Activated CD8-positive, alpha-beta memory T cell treated with anti-CD3 and anti-CD28 coated beads for 4 hours (primary cell): ENCODE measurements at regions not wholly inside any gene's neighbourhood (a gene's known extent, or its start where the extent isn't known, plus 50 kb on each side); places are given as distances from the start of the nearest gene placed in this dataset.

Experiments
- DNase-seq, 2 donors: peaks; one replicate each; pipeline ENCODE4 v3.0.0-alpha.2; 2020; ENCODE audit warnings: low read depth in 2 of 2

GRCh38 chr11:129324533-129325175, 51.0 kb upstream of the BARX2 start:
- DNase-seq = no peak

GRCh38 chr11:129323896-129324502, 51.6 kb upstream of the BARX2 start:
- no peak for DNase-seq

- DNase-seq = no peak
Observed at GRCh38 chr11:129322941-129323340, 52.7 kb upstream of the BARX2 start.

DNA sequence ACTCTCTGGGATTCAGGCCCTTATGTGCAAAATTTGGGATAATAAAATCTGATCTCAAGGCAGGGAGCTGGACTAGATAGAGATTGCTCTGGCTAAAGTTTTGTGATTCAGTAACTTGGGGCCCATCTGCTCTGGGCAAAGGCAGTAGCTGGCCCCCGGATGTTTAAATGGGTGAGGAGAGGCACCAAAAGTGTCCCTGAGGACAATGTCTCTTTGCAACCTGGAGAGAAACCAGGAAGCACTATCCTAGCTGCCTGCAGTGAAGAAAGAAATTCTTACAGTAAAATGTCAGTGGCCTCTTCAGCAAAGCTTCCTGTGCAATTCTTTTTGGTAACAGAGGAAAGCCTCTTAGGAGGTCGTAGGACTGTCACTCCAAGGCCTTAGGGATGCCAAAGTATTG, 54.6 kb upstream of the BARX2 start:
- DNase-seq = no peak

DNA sequence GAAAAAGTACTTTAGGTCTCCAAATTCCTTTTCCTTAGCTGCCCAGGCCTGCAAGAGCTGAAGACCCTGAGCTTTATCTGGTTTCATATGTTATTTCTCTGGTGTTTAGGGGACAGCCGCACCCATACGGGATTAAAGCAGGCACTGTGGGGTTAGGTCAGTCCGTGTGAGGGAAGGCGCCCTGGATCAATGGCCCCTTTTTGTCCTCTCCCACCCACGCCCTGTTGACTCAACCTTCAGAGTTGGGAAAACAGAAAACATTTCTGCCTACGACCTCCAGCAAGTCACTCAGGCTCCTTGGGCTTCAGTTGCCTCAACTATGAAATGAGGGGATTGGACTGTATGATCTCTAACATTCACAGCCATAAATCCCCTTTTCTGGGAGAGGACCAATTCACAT, 55.2 kb upstream of the BARX2 start:
- DNase-seq = no peak

DNA sequence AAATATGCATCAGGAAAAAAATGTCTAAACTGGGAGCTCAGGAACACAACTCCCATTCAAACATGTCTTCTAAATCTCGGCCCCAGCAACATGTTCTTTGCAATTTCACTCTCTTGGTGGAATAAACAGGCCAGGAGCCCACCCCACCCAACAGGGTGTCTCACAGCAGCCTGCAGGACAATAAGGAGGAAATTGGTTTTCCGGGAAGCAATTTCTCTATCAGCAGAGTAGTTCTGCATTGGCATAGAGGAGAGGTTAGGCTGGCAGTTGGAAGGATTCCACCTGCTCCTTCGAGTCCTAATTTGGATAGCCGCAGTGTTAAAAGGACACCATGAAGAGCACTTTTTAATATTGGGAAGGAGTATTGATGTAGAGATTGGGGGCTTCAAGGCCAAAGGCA, 55.9 kb upstream of the BARX2 start:
- DNase-seq = no peak

DNA sequence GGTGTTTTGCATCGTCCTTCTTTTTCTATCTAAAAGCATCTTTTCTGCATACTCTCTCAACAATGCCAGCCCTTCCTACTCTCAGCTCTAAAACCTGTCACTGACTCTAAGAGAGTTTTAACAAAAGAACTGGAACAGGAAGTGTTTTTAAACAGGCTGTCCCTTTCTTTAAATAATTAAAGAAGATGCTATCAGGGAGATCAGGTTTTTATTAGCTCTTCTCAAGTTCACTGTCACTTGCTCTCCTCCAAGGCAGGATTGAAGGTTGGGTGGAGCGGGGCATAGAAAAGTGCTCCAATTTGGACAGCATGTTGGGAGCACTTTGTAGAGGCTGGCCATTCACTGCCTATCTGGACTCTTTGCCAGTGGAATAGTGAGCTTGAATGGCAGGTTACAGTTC, 56.4 kb upstream of the BARX2 start:
- DNase-seq = no peak

GRCh38 chr11:129317571-129317970, 58.1 kb upstream of the BARX2 start:
- DNase-seq = no peak

DNA sequence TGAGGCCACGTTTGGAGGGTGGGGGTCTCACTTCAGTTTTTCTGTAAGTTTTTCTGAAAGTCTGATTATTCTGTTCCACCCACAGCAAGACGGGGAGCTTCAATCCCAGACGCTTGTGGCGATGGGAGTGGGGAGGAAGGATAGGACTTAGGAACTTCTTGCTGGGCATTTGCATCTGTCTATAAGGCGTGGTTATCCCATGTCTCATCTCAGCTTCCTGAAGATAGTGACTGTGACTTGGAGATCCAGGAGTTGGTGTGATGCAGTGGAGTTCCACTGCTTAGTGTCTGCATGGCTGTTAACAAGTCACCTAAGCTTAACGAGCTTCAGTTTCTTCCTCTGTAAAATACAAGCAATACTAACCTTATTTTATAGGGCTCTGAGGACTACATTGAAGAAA, 58.9 kb upstream of the BARX2 start:
- DNase-seq = no peak

DNA sequence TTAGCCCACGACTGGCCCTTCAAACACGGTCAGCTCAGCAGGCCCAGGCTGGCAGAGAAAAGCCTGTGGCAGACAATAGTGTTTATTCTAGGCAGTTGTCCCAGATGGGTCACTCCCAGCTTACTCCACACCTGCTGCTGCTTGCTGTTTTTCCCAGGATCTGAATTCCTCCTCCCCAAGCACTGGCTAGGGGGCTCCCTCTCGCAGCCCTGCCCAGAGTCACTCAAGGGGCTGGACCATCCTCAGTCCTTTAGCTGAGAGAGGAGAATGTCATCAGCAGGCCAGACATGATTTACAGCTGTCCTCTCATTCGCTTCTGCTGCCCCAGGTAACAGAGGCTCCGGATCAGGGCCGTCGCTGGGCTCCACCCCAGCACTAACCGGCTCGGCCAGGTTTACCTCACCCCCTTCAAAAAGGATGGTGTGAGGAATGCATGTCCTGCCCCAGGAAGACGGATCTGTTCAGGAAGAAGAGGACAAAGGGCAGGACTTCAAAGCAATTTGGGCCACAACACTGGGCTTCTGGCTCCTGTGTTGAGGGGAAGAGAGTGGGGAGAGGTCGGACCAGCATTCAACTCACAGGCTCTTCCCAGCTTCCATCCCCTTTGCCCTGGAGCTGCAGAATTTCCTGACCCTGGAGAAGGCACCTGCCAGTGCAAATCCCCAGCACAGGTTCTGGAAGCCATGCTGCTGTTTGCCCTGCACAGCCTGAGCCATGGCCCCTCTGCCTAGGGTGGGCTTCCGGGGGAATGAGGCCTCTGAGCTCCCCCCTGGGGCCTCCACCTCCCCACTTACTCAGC, 59.7 kb upstream of the BARX2 start:
- no peak for DNase-seq

DNA sequence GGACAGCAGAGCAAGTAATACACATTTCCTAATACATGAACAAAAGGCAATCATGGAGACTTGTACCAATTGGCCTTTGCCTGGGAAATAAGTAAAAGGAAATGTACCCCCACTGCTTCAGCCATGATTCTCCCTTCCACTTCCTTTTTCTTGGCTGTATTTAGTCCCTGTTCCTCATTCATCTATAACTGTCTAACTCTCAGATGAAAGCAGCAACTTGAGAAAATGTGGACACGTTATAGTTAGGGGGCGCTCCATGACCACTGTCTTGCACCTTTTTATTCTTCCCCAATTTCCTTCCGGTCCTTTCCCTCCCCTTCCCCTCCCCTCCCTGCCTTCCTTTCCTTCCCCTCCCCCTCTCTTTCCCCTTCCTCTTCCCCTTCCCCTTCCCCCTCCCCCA, 61.3 kb upstream of the BARX2 start:
- DNase-seq = no peak

- DNase-seq = no peak
Observed at GRCh38 chr11:129313541-129314297, 61.9 kb upstream of the BARX2 start.

GRCh38 chr11:129312730-129313503, 62.7 kb upstream of the BARX2 start:
- DNase-seq = no peak

GRCh38 chr11:129308241-129308865, 67.3 kb upstream of the BARX2 start:
- DNase-seq = no peak

DNA sequence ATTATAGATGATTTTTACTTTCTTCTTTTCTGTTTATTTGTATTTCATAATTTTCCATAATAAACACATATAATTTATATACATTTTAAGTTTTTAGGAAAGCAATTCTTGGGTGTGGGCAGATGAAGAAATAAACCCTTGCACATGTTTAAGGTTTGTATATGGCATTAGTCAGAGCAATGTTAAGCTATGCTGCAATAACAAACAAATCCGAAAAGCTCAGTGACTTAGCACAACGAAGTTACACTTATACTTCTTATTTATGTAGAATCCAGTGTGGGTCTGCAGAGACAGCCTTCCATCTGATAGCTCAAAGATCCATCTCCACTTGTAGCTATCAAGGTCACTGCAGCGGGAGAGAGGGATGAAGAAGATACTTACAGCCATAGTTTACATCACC, 68.5 kb upstream of the BARX2 start:
- DNase-seq = no peak

DNA sequence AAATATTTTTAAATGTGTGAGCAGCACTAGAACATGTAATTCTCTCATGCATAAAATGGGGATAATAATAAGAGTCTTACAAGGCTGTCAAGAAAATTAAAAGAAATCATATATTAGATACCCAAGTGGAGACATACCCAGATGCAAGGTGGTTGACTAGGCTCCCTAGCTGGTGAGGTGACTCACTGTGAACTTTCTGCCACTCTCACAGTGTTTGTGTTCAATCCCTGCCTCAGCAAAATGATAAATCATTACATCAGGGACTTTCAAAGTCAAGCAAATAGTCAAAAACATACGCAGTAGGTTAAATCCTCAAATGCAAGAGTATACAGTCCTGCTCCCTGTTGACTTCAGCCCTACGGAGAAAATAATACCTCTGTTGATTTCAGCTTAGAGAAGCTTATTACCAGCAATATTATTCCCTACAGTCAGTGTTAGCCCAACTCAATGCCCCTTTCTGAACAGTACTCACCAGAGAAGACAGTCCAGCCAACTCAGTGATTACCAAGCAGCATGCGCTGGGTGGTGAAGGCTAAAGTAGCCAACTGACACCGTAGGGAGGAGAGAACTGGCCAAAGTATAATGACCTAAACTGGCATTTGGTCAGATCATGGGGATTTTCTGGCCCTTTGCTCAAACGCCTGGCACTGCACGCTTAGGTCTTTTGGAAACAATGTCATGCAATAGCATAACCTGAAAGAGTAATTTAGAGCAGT, 73.1 kb upstream of the BARX2 start:
- no peak for DNase-seq

DNA sequence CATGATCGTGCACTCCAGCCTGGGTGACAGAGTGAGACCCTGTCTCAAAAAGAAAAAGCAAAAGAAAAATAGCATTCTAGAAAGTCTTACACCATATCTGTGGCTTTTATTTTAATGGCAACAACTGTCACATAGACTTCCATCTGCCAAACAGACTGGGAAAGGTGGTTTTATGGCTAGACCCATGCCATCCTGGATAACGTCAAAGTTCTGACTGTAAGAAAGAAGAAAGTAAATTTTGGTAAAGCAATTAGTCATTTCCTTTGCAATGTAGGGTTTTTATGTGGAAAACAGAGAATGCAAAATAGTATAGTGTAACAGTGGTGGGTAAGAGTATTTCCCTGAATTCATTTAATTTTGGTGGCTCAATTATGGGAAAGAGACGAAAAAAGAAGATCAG, 75.5 kb upstream of the BARX2 start:
- no peak for DNase-seq

- DNase-seq = no peak
Observed at GRCh38 chr11:129298988-129299387, 76.7 kb upstream of the BARX2 start.

DNA sequence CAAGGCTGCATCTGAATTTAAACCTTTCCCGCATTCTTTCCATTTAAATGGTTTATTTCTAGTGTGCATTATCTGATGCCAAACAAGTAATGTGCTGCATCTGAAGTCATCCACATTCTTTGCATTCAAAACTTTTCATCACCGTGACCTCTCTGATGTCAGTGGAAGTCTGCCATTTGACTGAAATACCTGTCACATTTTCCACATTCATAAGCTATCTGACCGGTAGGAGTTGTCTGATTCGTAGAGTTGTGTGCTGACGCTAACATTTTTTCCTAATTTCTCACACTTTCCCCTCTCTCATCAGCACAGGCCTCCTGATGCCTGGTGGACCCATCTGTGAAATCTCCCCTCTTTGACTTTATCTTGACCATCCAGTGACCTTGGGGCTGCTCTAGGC, 79.9 kb upstream of the BARX2 start:
- DNase-seq = no peak

GRCh38 chr11:129292771-129293170, 82.9 kb upstream of the BARX2 start:
- DNase-seq = no peak

DNA sequence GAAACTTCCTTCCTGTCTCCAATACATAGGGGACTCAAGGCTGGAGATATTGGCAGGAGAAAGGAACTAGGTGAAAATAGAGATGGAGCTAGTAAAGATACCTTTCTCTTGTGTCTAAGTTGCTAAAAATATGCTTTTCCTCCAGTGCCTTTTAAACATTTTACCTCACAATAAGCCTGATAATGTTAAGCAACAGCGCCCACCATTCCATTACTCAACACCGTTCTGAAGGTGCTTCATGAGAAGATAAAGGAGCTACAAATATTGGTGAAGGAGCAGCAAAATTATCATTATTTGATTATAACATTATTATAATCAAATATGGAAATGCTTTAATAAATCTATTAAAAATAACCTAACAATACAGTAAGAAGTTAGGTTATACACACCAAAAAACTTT, 83.6 kb upstream of the BARX2 start:
- no peak for DNase-seq
